ENCODE measurements at regions not wholly inside any gene's neighbourhood (a gene's known extent, or its start where the extent isn't known, plus 50 kb on each side); places are given as distances from the start of the nearest gene placed in this dataset.

DNA sequence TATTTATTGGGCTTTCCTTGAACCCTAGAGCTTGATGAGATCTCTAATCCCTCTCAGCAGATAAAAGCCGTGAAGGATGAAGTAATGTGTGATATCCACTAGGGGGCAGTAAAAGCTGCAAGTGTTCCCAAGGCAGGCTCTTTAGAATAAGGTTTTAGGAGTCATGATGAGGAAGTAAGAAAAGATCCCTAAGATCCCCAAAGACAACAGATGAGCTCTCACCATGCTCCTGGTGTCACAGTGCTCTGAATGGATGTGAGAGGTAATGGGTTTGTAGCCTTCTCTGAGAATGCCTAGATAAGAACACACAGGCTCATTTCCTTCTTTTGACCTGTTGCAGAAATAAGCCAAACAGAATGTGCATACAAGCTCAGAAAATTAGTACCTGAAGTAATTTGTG is 70.4 kb upstream of the ITPRID1 start:
- no peak overlapping the region for H3K4me3 ChIP-seq (ENCODE audit: low read depth, low read length)
- peak; percentile 59 for TF ChIP-seq CTCF (IDR thresholded peaks at IDR 0.05; ENCODE audit: low read depth, low read length)
- H3K27ac ChIP-seq = no peak overlapping the region

GRCh38 chr7:31444196-31444595 is 69.7 kb upstream of the ITPRID1 start:
- Histone ChIP-seq H3K4me3 (ENCODE audit: low read depth, low read length) (no peak overlapping the region), H3K27ac (no peak overlapping the region), H3K27me3 (ENCODE audit: insufficient read depth, low read depth, severe bottlenecking) (peaks cover 17% of the 10 kb centered on the region), H3K9me3 (ENCODE audit: severe bottlenecking) (no peaks in the 10 kb centered on the region), H3K36me3 (no peaks in the 10 kb centered on the region)
- DNase-seq = no peak
- no peak for TF ChIP-seq CTCF (IDR thresholded peaks at IDR 0.05; ENCODE audit: low read depth, low read length)

More for the DNA sequence above, 70.4 kb upstream of the ITPRID1 start:
- DNase-seq = no peak
- H3K9me3 ChIP-seq (ENCODE audit: severe bottlenecking) = no peaks in the 10 kb centered on the region
- H3K36me3 ChIP-seq = no peaks in the 10 kb centered on the region
- peaks cover 19% of the 10 kb centered on the region for H3K27me3 ChIP-seq (ENCODE audit: insufficient read depth, low read depth, severe bottlenecking)

DNA sequence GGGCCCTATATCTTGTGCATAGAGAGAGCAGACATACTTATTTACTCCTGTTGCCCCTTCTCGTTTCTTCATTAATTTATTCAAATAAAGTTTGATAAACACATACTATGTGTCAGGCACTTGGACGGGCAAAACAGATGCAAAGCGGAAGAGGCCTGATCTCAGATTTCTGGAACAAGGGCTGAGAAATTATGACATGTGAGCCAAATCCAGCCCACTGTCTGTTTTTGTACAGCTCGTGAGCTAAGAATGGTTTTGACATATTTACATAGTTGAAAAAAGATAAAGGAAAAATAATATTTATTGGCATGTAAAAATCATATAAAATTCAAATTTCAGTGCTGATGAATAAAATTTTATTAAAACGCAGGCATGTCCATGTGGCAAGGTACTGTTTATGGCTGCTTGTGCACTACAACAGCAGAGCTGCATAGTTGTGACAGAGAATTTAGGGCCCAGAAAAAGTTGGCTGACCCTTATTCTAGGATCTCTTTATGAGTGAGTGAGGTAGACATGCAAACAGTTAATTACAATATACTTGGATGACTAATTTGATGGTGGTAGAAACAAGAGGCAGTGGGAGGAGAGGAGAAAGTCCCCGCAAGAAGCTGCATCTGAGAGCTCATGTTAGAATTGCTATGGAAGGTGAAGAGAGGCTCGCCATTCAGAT is 68.1 kb upstream of the ITPRID1 start:
- Histone ChIP-seq H3K27ac (no peak overlapping the region), H3K9me3 (ENCODE audit: severe bottlenecking) (no peaks in the 10 kb centered on the region), H3K27me3 (ENCODE audit: insufficient read depth, low read depth, severe bottlenecking) (peaks cover 8% of the 10 kb centered on the region), H3K4me3 (ENCODE audit: low read depth, low read length) (no peak overlapping the region), H3K36me3 (no peaks in the 10 kb centered on the region)
- no peak for DNase-seq
- TF ChIP-seq CTCF (IDR thresholded peaks at IDR 0.05; ENCODE audit: low read depth, low read length) = no peak

DNA sequence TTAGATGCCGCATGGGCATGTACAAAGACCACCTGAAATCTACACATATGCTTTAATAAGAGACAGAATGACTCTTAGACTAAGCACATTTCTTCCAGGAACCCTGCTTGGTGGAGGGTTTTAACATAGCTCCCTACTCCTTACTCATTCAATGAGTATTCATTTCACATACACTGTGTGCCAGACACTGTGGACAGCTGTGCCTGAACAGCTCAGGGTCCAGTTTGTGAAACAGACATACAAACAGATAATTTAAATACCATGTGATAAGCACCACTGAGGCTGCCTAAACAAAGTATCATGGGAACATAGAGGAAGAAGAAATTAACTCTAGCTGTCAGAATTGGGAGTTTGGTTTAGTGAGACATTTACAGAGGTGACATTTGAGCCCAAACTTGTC is 65.2 kb upstream of the ITPRID1 start:
- Histone ChIP-seq H3K4me3 (ENCODE audit: low read depth, low read length) (no peak overlapping the region), H3K36me3 (no peaks in the 10 kb centered on the region), H3K9me3 (ENCODE audit: severe bottlenecking) (no peaks in the 10 kb centered on the region), H3K27ac (no peak overlapping the region), H3K27me3 (ENCODE audit: insufficient read depth, low read depth, severe bottlenecking) (peaks cover 3% of the 10 kb centered on the region)
- DNase-seq = no peak
- no peak for TF ChIP-seq CTCF (IDR thresholded peaks at IDR 0.05; ENCODE audit: low read depth, low read length)

DNA sequence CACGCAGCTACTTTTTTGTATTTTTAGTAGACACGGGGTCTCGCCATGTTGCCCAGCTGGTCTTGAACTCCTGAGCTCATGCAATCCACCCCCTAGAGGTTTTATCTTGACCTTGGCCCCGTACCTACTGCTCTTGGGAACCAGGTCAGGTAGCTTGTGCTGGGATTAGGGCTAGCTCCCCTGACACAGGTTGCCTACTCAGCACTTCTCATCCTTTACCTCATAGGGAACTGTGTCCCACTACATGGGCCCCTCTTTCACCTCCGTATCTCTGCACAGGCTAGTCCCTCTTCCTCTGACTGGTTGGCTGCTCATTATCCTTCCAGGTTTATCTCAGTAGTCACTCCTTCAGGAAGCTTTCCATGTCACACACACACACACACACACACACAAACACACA is 58.0 kb upstream of the ITPRID1 start:
- no peak overlapping the region for H3K27ac ChIP-seq
- TF ChIP-seq CTCF (IDR thresholded peaks at IDR 0.05; ENCODE audit: low read depth, low read length) = no peak
- H3K27me3 ChIP-seq (ENCODE audit: insufficient read depth, low read depth, severe bottlenecking) = peaks cover 8% of the 10 kb centered on the region
- H3K4me3 ChIP-seq (ENCODE audit: low read depth, low read length) = no peak overlapping the region
- no peak for DNase-seq
- no peaks in the 10 kb centered on the region for H3K36me3 ChIP-seq
- H3K9me3 ChIP-seq (ENCODE audit: severe bottlenecking) = no peaks in the 10 kb centered on the region
